ENCODE measurements at regions not wholly inside any gene's neighbourhood (a gene's known extent, or its start where the extent isn't known, plus 50 kb on each side); places are given as distances from the start of the nearest gene placed in this dataset.

DNA sequence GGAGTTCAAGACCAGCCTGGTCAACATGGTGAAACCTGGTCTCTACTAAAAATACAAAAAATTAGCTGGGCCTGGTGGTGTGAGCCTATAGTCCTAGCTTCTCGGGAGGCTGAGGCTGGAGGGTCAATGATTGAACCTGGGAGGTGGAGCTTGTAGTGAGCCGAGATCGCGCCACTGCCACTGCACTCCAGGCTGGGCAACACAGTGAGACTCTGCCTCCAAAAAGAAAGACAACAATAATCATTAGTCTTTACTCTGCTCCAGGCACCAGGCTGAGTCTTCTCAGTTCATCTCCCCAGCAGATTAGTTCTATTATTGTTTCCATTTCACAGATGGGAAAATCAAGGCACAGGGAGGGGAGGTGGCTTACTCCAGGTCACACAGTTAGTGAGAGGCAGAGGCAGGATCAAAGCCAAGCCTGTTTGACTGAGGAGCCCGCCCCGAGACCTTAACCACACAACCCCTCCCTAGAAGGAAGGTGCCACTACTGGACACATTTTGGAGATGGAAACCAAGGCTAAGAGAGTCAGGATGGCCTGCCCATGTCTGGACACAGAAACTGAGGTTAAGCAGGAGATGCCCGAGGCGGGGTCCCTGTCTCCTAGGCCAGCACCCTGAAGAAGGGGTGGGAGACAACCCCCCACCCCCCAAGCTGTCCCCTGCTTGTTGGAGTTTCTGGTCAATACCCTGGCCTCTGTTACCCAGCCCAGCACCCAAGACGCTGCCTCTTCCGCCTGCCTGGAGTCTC, 75.8 kb downstream of the CEBPB start:
- TF ChIP-seq, protein P1, sequence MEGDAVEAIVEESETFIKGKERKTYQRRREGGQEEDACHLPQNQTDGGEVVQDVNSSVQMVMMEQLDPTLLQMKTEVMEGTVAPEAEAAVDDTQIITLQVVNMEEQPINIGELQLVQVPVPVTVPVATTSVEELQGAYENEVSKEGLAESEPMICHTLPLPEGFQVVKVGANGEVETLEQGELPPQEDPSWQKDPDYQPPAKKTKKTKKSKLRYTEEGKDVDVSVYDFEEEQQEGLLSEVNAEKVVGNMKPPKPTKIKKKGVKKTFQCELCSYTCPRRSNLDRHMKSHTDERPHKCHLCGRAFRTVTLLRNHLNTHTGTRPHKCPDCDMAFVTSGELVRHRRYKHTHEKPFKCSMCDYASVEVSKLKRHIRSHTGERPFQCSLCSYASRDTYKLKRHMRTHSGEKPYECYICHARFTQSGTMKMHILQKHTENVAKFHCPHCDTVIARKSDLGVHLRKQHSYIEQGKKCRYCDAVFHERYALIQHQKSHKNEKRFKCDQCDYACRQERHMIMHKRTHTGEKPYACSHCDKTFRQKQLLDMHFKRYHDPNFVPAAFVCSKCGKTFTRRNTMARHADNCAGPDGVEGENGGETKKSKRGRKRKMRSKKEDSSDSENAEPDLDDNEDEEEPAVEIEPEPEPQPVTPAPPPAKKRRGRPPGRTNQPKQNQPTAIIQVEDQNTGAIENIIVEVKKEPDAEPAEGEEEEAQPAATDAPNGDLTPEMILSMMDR (conservative IDR thresholded peaks at IDR 0.05): no peak
- no peak for TF ChIP-seq EZH2 (IDR thresholded peaks at IDR 0.05; ENCODE audit: low read depth)

Data from PC-9 (cell line).